T-helper 17 cell (primary cell): ENCODE measurements at regions not wholly inside any gene's neighbourhood (a gene's known extent, or its start where the extent isn't known, plus 50 kb on each side); places are given as distances from the start of the nearest gene placed in this dataset.
"Not testable (repeated sequence)": the region's sequence is repeated elsewhere in the genome, so short reads cannot be mapped to it uniquely, and the experiment has no call there.

Source experiments
- ATAC-seq: fragments of 150-1000 bp; cut with Tn5 transposase; 2 replicates; pipeline ENCODE4 v1.10.0; 2021; ENCODE audit warnings: mild to moderate bottlenecking, moderate library complexity
- DNase-seq, 3 donors: peaks; one replicate each; pipeline versions ENCODE4 v3.0.0 to v3.0.0-alpha.2; 2020 to 2021
- H3K9me3 ChIP-seq: one replicate; pipeline ENCODE4 v1.7.0; 2013; ENCODE audit warnings: low read length, mild to moderate bottlenecking; ENCODE audit not compliant: control insufficient read depth, poor library complexity, severe bottlenecking
- H3K27ac Mint-ChIP-seq: one replicate; pipeline ENCODE4 v1.8.0; 2022; ENCODE audit warnings: mild to moderate bottlenecking, moderate library complexity, mixed read lengths
- H3K27me3 Mint-ChIP-seq: one replicate; pipeline ENCODE4 v1.8.0; 2022; ENCODE audit warnings: mixed read lengths
- H3K36me3 Mint-ChIP-seq: one replicate; pipeline ENCODE4 v1.8.0; 2022; ENCODE audit warnings: low read depth, mixed read lengths
- H3K4me1 Mint-ChIP-seq: one replicate; pipeline ENCODE4 v1.8.0; 2022; ENCODE audit warnings: mild to moderate bottlenecking, mixed read lengths
- H3K4me3 Mint-ChIP-seq: one replicate; pipeline ENCODE4 v1.8.0; 2022; ENCODE audit warnings: mild to moderate bottlenecking, moderate library complexity, mixed read lengths

- Mint-ChIP-seq H3K4me3 (no peak overlapping the region), H3K4me1 (no peaks in the 10 kb centered on the region), H3K36me3 (no peaks in the 10 kb centered on the region), H3K27ac (no peak overlapping the region), H3K27me3 (no peaks in the 10 kb centered on the region)
- H3K9me3 ChIP-seq, result no peaks in the 10 kb centered on the region
- DNase-seq, result no peak
- no peak for ATAC-seq
Observed at GRCh38 chr5:87526131-87526530, 113.4 kb upstream of the CCNH start.

GRCh38 chr5:87524217-87524616, 111.5 kb upstream of the CCNH start:
- Mint-ChIP-seq H3K4me3 (no peak overlapping the region), H3K4me1 (no peaks in the 10 kb centered on the region), H3K27me3 (no peaks in the 10 kb centered on the region), H3K36me3 (no peaks in the 10 kb centered on the region), H3K27ac (no peak overlapping the region)
- H3K9me3 ChIP-seq, result no peaks in the 10 kb centered on the region
- ATAC-seq, result no peak
- DNase-seq, result no peak

GRCh38 chr5:87511778-87512177, 99.0 kb upstream of the CCNH start:
- not testable (repeated sequence) for H3K9me3 ChIP-seq, H3K4me1 Mint-ChIP-seq, H3K27ac Mint-ChIP-seq, H3K4me3 Mint-ChIP-seq, ATAC-seq, DNase-seq, H3K36me3 Mint-ChIP-seq
- peaks cover 10% of the 10 kb centered on the region for H3K27me3 Mint-ChIP-seq

- DNase-seq (no peak), ATAC-seq (no peak)
- no peaks in the 10 kb centered on the region for H3K9me3 ChIP-seq
- no peak overlapping the region for H3K27ac Mint-ChIP-seq
- no peaks in the 10 kb centered on the region for H3K36me3 Mint-ChIP-seq
- peaks cover 26% of the 10 kb centered on the region for H3K27me3 Mint-ChIP-seq
- no peaks in the 10 kb centered on the region for H3K4me1 Mint-ChIP-seq
- H3K4me3 Mint-ChIP-seq, result no peak overlapping the region
Observed at GRCh38 chr5:87503004-87503403, 90.3 kb upstream of the CCNH start.

- no peak for DNase-seq
- Mint-ChIP-seq H3K36me3 (no peaks in the 10 kb centered on the region), H3K4me1 (no peaks in the 10 kb centered on the region), H3K4me3 (no peak overlapping the region), H3K27ac (no peak overlapping the region), H3K27me3 (peaks cover 26% of the 10 kb centered on the region)
- ATAC-seq, result no peak
- H3K9me3 ChIP-seq, result no peaks in the 10 kb centered on the region
Observed at GRCh38 chr5:87499478-87500410, 87.0 kb upstream of the CCNH start.
